IMR-90 (cell line): ENCODE measurements at regions not wholly inside any gene's neighbourhood (a gene's known extent, or its start where the extent isn't known, plus 50 kb on each side); places are given as distances from the start of the nearest gene placed in this dataset.

Experiments
- ATAC-seq: fragments of 200-7000 bp; cut with Tn5 transposase; 2 replicates; pipeline ENCODE4 v1.9.1; 2020; ENCODE audit warnings: low read depth, mild to moderate bottlenecking, moderate library complexity
- BruUV-seq: library from RNA; stranded (reverse); fragments of 400-500 nt; replicated peaks from 2 replicates; lab custom pipeline; 2021; lab: Mats Ljungman, UMichigan
- CTCF ChIA-PET: fragments of 300-600 bp; formaldehyde crosslinking; extraction: SDS; loops from one replicate; lab custom pipeline; 2021; ENCODE audit warnings: antibody characterized with exemption; lab: Yijun Ruan, JAX
- POLR2A ChIA-PET: fragments of 300-600 bp; sonication (Branson Sonifier 250); formaldehyde crosslinking; loops from one replicate; lab custom pipeline; 2022; ENCODE audit warnings: antibody characterized with exemption; ENCODE audit not compliant: unreplicated experiment; lab: Charles Lee
- DNase-seq: peaks from one replicate; pipeline ENCODE4 v3.0.0; 2013
- H2AFZ ChIP-seq: replicated peaks from 2 replicates; pipeline ENCODE3; 2013; ENCODE audit warnings: low read length, mild to moderate bottlenecking; ENCODE audit not compliant: poor library complexity
- H2AK5ac ChIP-seq: 2 replicates; pipeline ENCODE4 v1.6.1; 2013; ENCODE audit warnings: low read depth, low read length, inconsistent platforms
- H2AK9ac ChIP-seq: replicated peaks from 2 replicates; pipeline ENCODE3; 2013; ENCODE audit warnings: mild to moderate bottlenecking, low read depth, low read length, moderate library complexity; ENCODE audit not compliant: poor library complexity
- H2BK120ac ChIP-seq: 2 replicates; pipeline ENCODE4 v1.6.1; 2013; ENCODE audit warnings: low read depth, low read length, inconsistent platforms
- H2BK15ac ChIP-seq: 3 replicates; pipeline ENCODE4 v1.6.1; 2013; ENCODE audit warnings: low read depth, low read length, inconsistent platforms
- H2BK20ac ChIP-seq: 2 replicates; pipeline ENCODE4 v1.6.1; 2013; ENCODE audit warnings: low read depth, mild to moderate bottlenecking, inconsistent platforms, low read length, moderate library complexity
- H2BK5ac ChIP-seq: 2 replicates; pipeline ENCODE4 v1.6.1; 2013; ENCODE audit warnings: mild to moderate bottlenecking, low read depth, low read length, inconsistent platforms; ENCODE audit not compliant: poor library complexity, severe bottlenecking
- H3K14ac ChIP-seq: replicated peaks from 2 replicates; pipeline ENCODE4 v1.6.1; 2013; ENCODE audit warnings: low read depth, low read length, inconsistent platforms
- H3K18ac ChIP-seq: 2 replicates; pipeline ENCODE4 v1.6.1; 2013; ENCODE audit warnings: low read depth, low read length, control low read depth
- H3K23ac ChIP-seq: 2 replicates; pipeline ENCODE4 v1.6.1; 2013; ENCODE audit warnings: low read depth, low read length, inconsistent platforms
- H3K27ac ChIP-seq: 2 replicates; pipeline ENCODE4 v1.5.1; 2013; ENCODE audit warnings: mild to moderate bottlenecking, control low read depth, low read length; ENCODE audit not compliant: insufficient read depth
- H3K27me3 ChIP-seq: 2 replicates; pipeline ENCODE4 v1.6.1; 2013; ENCODE audit warnings: low read length; ENCODE audit not compliant: control insufficient read depth, insufficient read depth
- H3K36me3 ChIP-seq: 2 replicates; pipeline ENCODE4 v1.6.1; 2013; ENCODE audit warnings: low read length, mixed read lengths; ENCODE audit not compliant: control insufficient read depth, insufficient read depth
- H3K4ac ChIP-seq: 2 replicates; pipeline ENCODE4 v1.6.1; 2013; ENCODE audit warnings: low read depth, low read length, inconsistent platforms
- H3K4me1 ChIP-seq: 2 replicates; pipeline ENCODE4 v1.6.1; 2013; ENCODE audit warnings: low read length, mixed read lengths; ENCODE audit not compliant: control insufficient read depth, insufficient read depth
- H3K4me2 ChIP-seq: 2 replicates; pipeline ENCODE4 v1.6.1; 2013; ENCODE audit warnings: low read depth, mild to moderate bottlenecking, control low read depth, low read length, moderate library complexity
- H3K4me3 ChIP-seq: 2 replicates; pipeline ENCODE4 v1.5.1; 2013; ENCODE audit warnings: low read depth, mild to moderate bottlenecking, control low read depth, low read length, moderate library complexity; ENCODE audit not compliant: insufficient read depth
- H3K56ac ChIP-seq: 2 replicates; pipeline ENCODE4 v1.6.1; 2013; ENCODE audit warnings: low read length, inconsistent platforms; ENCODE audit not compliant: insufficient read depth; ENCODE audit errors: extremely low read depth
- H3K79me1 ChIP-seq, 2 experiments: 2 replicates each; pipeline ENCODE4 v1.6.1; 2013; ENCODE audit warnings: low read length in 2 of 2, inconsistent platforms in 1 of 2, low read depth in 1 of 2
- H3K9ac ChIP-seq: 2 replicates; pipeline ENCODE4 v1.6.1; 2013; ENCODE audit warnings: low read depth, low read length, control low read depth
- H3K9me1 ChIP-seq: 2 replicates; pipeline ENCODE4 v1.6.1; 2013; ENCODE audit warnings: low read length, inconsistent platforms; ENCODE audit not compliant: insufficient read depth
- H3K9me3 ChIP-seq: 2 replicates; pipeline ENCODE4 v1.6.1; 2013; ENCODE audit warnings: low read length; ENCODE audit not compliant: control insufficient read depth, insufficient read depth
- H4K20me1 ChIP-seq: 2 replicates; pipeline ENCODE4 v1.6.1; 2013; ENCODE audit warnings: low read length, inconsistent platforms; ENCODE audit not compliant: insufficient read depth
- H4K5ac ChIP-seq: 2 replicates; pipeline ENCODE4 v1.6.1; 2013; ENCODE audit warnings: mild to moderate bottlenecking, low read depth, low read length, control low read depth
- H4K8ac ChIP-seq, 2 experiments: 2 replicates each; pipeline ENCODE4 v1.6.1; 2013; ENCODE audit warnings: low read depth in 2 of 2, low read length in 2 of 2, control low read depth in 1 of 2, inconsistent platforms in 1 of 2
- H4K91ac ChIP-seq: 2 replicates; pipeline ENCODE4 v1.6.1; 2013; ENCODE audit warnings: low read depth, low read length, inconsistent platforms; ENCODE audit not compliant: insufficient read depth
- BHLHE40 ChIP-seq: fragments of 150-350 bp; IDR thresholded peaks from 2 replicates; pipeline ENCODE4 v1.6.1; 2016; ENCODE audit warnings: mild to moderate bottlenecking, low read depth, low read length
- CEBPB ChIP-seq: IDR thresholded peaks from 2 replicates; pipeline ENCODE4 v1.6.1; 2012; ENCODE audit warnings: low read depth, low read length, improper control_type of control experiment
- CHD1 ChIP-seq: IDR thresholded peaks from 2 replicates; pipeline ENCODE4 v1.6.1; 2012; ENCODE audit warnings: low read depth, low read length, improper control_type of control experiment
- CTCF ChIP-seq: conservative IDR thresholded peaks from 2 replicates; pipeline ENCODE4 v1.5.1; 2012; ENCODE audit warnings: mild to moderate bottlenecking, low read depth, low read length, improper control_type of control experiment
- FOS ChIP-seq: fragments of 150-350 bp; IDR thresholded peaks from 2 replicates; pipeline ENCODE4 v1.6.1; 2016; ENCODE audit warnings: low read depth, low read length
- MAFK ChIP-seq: IDR thresholded peaks from 2 replicates; pipeline ENCODE4 v1.6.1; 2012; ENCODE audit warnings: low read depth, low read length, improper control_type of control experiment
- MAZ ChIP-seq: IDR thresholded peaks from 2 replicates; pipeline ENCODE4 v1.6.1; 2012; ENCODE audit warnings: low read depth, mild to moderate bottlenecking, low read length, improper control_type of control experiment, moderate library complexity, borderline replicate concordance
- MXI1 ChIP-seq: IDR thresholded peaks from 2 replicates; pipeline ENCODE4 v1.6.1; 2012; ENCODE audit warnings: low read depth, mild to moderate bottlenecking, low read length, moderate library complexity, borderline replicate concordance
- NFE2L2 ChIP-seq: fragments of 150-350 bp; IDR thresholded peaks from 2 replicates; pipeline ENCODE4 v1.6.1; 2016; ENCODE audit warnings: low read depth, mild to moderate bottlenecking, low read length
- POLR2A ChIP-seq: IDR thresholded peaks from 2 replicates; pipeline ENCODE4 v1.6.1; 2012; ENCODE audit warnings: mild to moderate bottlenecking, low read depth, low read length
- RAD21 ChIP-seq: IDR thresholded peaks from 2 replicates; pipeline ENCODE4 v1.6.1; 2012; ENCODE audit warnings: low read length, improper control_type of control experiment
- RCOR1 ChIP-seq: IDR thresholded peaks from 2 replicates; pipeline ENCODE4 v1.6.1; 2012; ENCODE audit warnings: mild to moderate bottlenecking, low read length, improper control_type of control experiment; ENCODE audit not compliant: insufficient replicate concordance
- RFX5 ChIP-seq: IDR thresholded peaks from 2 replicates; pipeline ENCODE4 v1.8.0; 2012; ENCODE audit warnings: low read depth, mild to moderate bottlenecking, low read length, moderate library complexity
- SMC3 ChIP-seq: fragments of 150-350 bp; IDR thresholded peaks from 2 replicates; pipeline ENCODE4 v1.6.1; 2016; ENCODE audit warnings: low read depth, mild to moderate bottlenecking, antibody characterized with exemption, low read length, moderate library complexity
- WGBS, 2 experiments: methylation state at CpG; one replicate each; pipeline versions ENCODE4 v1.1.5 to v1.1.7; 2013; ENCODE audit warnings: missing lambda C conversion rate in 2 of 2; ENCODE audit not compliant: insufficient read length in 1 of 2; ENCODE audit errors: extremely low coverage in 2 of 2; 5-methylcytosine and 5-hydroxymethylcytosine counted together
- dilution Hi-C: fragments of 300-500 bp; cut with HindIII; formaldehyde crosslinking; loops from one replicate; pipeline ENCODE4 v1.14.3; 2018; ENCODE audit warnings: low sequenced_read_pairs; ENCODE audit not compliant: unreplicated experiment
- in situ Hi-C: fragments of 300-500 bp; cut with MboI; formaldehyde crosslinking; loops from 3 replicates; pipeline ENCODE4 v1.14.3; 2019; ENCODE audit warnings: low sequenced_read_pairs, inconsistent platforms, mixed read lengths
- intact Hi-C: fragments of 100-400 bp; cut with micrococcal nuclease; formaldehyde crosslinking; loops from 2 replicates; pipeline ENCODE4 v1.10.0; 2022
- TF ChIP-seq, protein P1 (sequence below): fragments of 150-350 bp; IDR thresholded peaks from 2 replicates; pipeline ENCODE4 v1.6.1; 2016; ENCODE audit warnings: low read depth, mild to moderate bottlenecking, low read length, moderate library complexity, borderline replicate concordance
- TF ChIP-seq, protein P2 (sequence below): fragments of 150-350 bp; IDR thresholded peaks from 2 replicates; pipeline ENCODE4 v1.6.1; 2017; ENCODE audit warnings: mild to moderate bottlenecking, antibody characterized with exemption, low read length, low read depth

DNA sequence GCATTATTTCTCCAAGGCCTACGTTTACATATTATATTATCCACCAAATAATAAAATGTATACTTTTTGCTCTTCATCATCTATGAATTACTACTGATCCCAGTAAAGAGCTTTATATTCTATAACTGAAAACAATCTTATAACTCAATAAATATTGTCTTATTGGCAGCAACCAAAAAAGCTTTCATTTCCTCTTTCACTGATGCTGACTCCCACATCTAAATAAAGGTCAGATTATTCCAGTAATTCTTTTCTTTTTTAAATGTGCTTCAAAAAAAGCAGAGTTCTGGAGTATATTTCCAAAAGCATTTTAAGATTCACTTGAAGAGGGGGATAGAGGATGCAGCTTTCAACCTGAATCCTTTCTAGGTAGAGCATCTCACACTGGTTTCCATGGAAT is 75.3 kb upstream of the NR4A3 start:
- Histone ChIP-seq H2BK120ac (no peak overlapping the region), H2BK20ac (no peak overlapping the region), H4K8ac (no peak overlapping the region), H4K20me1 (no peaks in the 10 kb centered on the region), H3K27ac (no peak overlapping the region), H3K9me1 (no peaks in the 10 kb centered on the region), H3K23ac (no peak overlapping the region), H3K27me3 (peaks cover 2% of the 10 kb centered on the region; the same call in 1 of the 2 replicates), H3K56ac (no peak overlapping the region), H2AK9ac (no peak overlapping the region), H3K79me1 (no peaks in the 10 kb centered on the region), H3K4me1 (no peaks in the 10 kb centered on the region), H2AK5ac (no peak overlapping the region), H2AFZ (no peak overlapping the region), H3K9ac (no peak overlapping the region), H4K91ac (no peak overlapping the region), H3K4me2 (no peak overlapping the region), H3K4ac (no peak overlapping the region), H3K18ac (no peak overlapping the region), H3K9me3 (no peaks in the 10 kb centered on the region), H3K4me3 (no peak overlapping the region), H3K36me3 (no peaks in the 10 kb centered on the region), H2BK5ac (no peak overlapping the region), H3K14ac (no peak overlapping the region), H2BK15ac (no peak overlapping the region), H4K5ac (no peak overlapping the region)
- TF ChIP-seq MAZ, result no peak
- TF ChIP-seq POLR2A, result no peak
- no peak for TF ChIP-seq RCOR1
- no peak for TF ChIP-seq MAFK
- no peak for TF ChIP-seq CEBPB
- TF ChIP-seq FOS, result no peak
- TF ChIP-seq MXI1, result no peak
- TF ChIP-seq, protein P1, sequence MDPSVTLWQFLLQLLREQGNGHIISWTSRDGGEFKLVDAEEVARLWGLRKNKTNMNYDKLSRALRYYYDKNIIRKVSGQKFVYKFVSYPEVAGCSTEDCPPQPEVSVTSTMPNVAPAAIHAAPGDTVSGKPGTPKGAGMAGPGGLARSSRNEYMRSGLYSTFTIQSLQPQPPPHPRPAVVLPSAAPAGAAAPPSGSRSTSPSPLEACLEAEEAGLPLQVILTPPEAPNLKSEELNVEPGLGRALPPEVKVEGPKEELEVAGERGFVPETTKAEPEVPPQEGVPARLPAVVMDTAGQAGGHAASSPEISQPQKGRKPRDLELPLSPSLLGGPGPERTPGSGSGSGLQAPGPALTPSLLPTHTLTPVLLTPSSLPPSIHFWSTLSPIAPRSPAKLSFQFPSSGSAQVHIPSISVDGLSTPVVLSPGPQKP, result no peak
- TF ChIP-seq, protein P2, sequence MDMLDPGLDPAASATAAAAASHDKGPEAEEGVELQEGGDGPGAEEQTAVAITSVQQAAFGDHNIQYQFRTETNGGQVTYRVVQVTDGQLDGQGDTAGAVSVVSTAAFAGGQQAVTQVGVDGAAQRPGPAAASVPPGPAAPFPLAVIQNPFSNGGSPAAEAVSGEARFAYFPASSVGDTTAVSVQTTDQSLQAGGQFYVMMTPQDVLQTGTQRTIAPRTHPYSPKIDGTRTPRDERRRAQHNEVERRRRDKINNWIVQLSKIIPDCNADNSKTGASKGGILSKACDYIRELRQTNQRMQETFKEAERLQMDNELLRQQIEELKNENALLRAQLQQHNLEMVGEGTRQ, result no peak
- no peak for TF ChIP-seq RAD21
- TF ChIP-seq CTCF, result no peak
- no peak for TF ChIP-seq RFX5
- TF ChIP-seq NFE2L2, result no peak
- no peak for TF ChIP-seq BHLHE40
- TF ChIP-seq CHD1, result no peak
- TF ChIP-seq SMC3, result no peak
- dilution Hi-C loops (no loop called here), intact Hi-C loops (no loop called here), in situ Hi-C loops (no loop called here)
- BruUV-seq, result no TSS peak
- DNase-seq (no peak), ATAC-seq (no peak)
- no CpG with 5 or more reads among the region's 1 CpG for WGBS, 2 experiments
- ChIA-PET CTCF (no interaction called here), POLR2A (no interaction called here)
